Thyroid gland (tissue), 4 donors: ENCODE measurements at regions not wholly inside any gene's neighbourhood (a gene's known extent, or its start where the extent isn't known, plus 50 kb on each side); places are given as distances from the start of the nearest gene placed in this dataset.
"Not testable (repeated sequence)": the region's sequence is repeated elsewhere in the genome, so short reads cannot be mapped to it uniquely, and the experiment has no call there.

Experiments
- DNase-seq, 2 donors: peaks; one replicate each; pipeline ENCODE4 v3.0.0-alpha.2; 2019
- H3K27ac ChIP-seq, 3 donors: fragments of 200-600 bp; sonication (generic); 1 replicate in 2 of 3; 2 replicates in 1 of 3; pipeline ENCODE4 v1.5.1; 2016 to 2019; ENCODE audit warnings: mild to moderate bottlenecking in 1 of 3, moderate library complexity in 1 of 3
- H3K27me3 ChIP-seq: fragments of 200-600 bp; sonication (generic); one replicate; pipeline ENCODE4 v1.5.1; 2019
- H3K36me3 ChIP-seq, 2 donors: fragments of 200-600 bp; sonication (generic); one replicate each; pipeline ENCODE4 v1.5.1; 2016 to 2019
- H3K4me1 ChIP-seq, 2 donors: fragments of 200-600 bp; sonication (generic); one replicate each; pipeline ENCODE4 v1.5.1; 2017 to 2019
- H3K4me3 ChIP-seq, 3 donors: fragments of 200-600 bp; sonication (generic); replicated peaks in 1 of 3; 1 replicate in 2 of 3; 2 replicates in 1 of 3; pipeline ENCODE4 v1.5.1; 2016; ENCODE audit warnings: mild to moderate bottlenecking in 1 of 3
- H3K9me3 ChIP-seq: fragments of 200-600 bp; sonication (generic); one replicate; pipeline ENCODE4 v1.5.1; 2017
- CTCF ChIP-seq, 6 experiments: fragments of 200-600 bp in 3 of 6; fragments of 450-650 bp in 3 of 6; sonication (generic) in 3 of 6; IDR thresholded peaks; one replicate each; pipeline ENCODE4 v1.5.1; 2016 to 2019; ENCODE audit warnings: antibody characterized with exemption in 6 of 6, mild to moderate bottlenecking in 2 of 6, inconsistent platforms in 1 of 6, moderate library complexity in 1 of 6
- WGBS, 2 donors: methylation state at CpG; one replicate each; pipeline ENCODE4 v1.1.5; 2017; 5-methylcytosine and 5-hydroxymethylcytosine counted together
- intact Hi-C: fragments of 100-400 bp; cut with DNase I; formaldehyde crosslinking; loops from one replicate; pipeline ENCODE4 v1.15.1; 2023

- Histone ChIP-seq H3K4me1 (no peaks in the 10 kb centered on the region), H3K27ac (no peak overlapping the region), H3K36me3 (no peaks in the 10 kb centered on the region), H3K4me3 (no peak overlapping the region), H3K9me3 (no peaks in the 10 kb centered on the region), H3K27me3 (no peaks in the 10 kb centered on the region)
- TF ChIP-seq CTCF (IDR thresholded peaks at IDR 0.05) = no peak
- no peak for DNase-seq
- WGBS, 2 donors = 94 to 98% methylated on average over 5 of the region's 5 CpGs
- intact Hi-C loops = no loop called here
These were observed 53.6 kb upstream of the ZFHX3 start for GRCh38 chr16:73101568-73101967.

GRCh38 chr16:73099601-73100000 is 51.7 kb upstream of the ZFHX3 start:
- intact Hi-C loops = not testable (repeated sequence)
- H3K4me1 ChIP-seq = peaks cover 0 to 11% of the 10 kb centered on the region in 2 donors

More at GRCh38 chr16:73099601-73100000, 51.7 kb upstream of the ZFHX3 start:
- H3K27me3 ChIP-seq, DNase-seq, H3K4me3 ChIP-seq, H3K36me3 ChIP-seq, H3K9me3 ChIP-seq, H3K27ac ChIP-seq: not testable (repeated sequence)
- 90 to 94% methylated on average over 5 of the region's 5 CpGs for WGBS, 2 donors
